Trophoblast cell (in vitro differentiated cells and primary cell): ENCODE measurements at regions not wholly inside any gene's neighbourhood (a gene's known extent, or its start where the extent isn't known, plus 50 kb on each side); places are given as distances from the start of the nearest gene placed in this dataset.

Experiments used
- DNase-seq, 2 donors: peaks; one replicate each; pipeline ENCODE4 v3.0.0-alpha.2; 2016
- H2AFZ ChIP-seq: 2 replicates; pipeline ENCODE4 v1.6.1; 2013; ENCODE audit warnings: low read length, moderate library complexity, mild to moderate bottlenecking; ENCODE audit not compliant: insufficient read depth, poor library complexity
- H2AK5ac ChIP-seq: 2 replicates; pipeline ENCODE4 v1.6.1; 2013; ENCODE audit warnings: mild to moderate bottlenecking, low read length
- H2BK120ac ChIP-seq: 2 replicates; pipeline ENCODE4 v1.6.1; 2013; ENCODE audit warnings: low read length, mild to moderate bottlenecking, moderate library complexity; ENCODE audit not compliant: insufficient read depth, poor library complexity
- H2BK12ac ChIP-seq: 2 replicates; pipeline ENCODE4 v1.6.1; 2013; ENCODE audit warnings: mild to moderate bottlenecking, low read length, moderate library complexity
- H2BK5ac ChIP-seq: 2 replicates; pipeline ENCODE4 v1.6.1; 2013; ENCODE audit warnings: low read length, low read depth, moderate library complexity, mild to moderate bottlenecking; ENCODE audit not compliant: poor library complexity
- H3K14ac ChIP-seq: 2 replicates; pipeline ENCODE4 v1.6.1; 2013; ENCODE audit warnings: mild to moderate bottlenecking, low read length
- H3K18ac ChIP-seq: 2 replicates; pipeline ENCODE4 v1.6.1; 2013; ENCODE audit warnings: mild to moderate bottlenecking, low read length
- H3K23ac ChIP-seq: 2 replicates; pipeline ENCODE4 v1.6.1; 2013; ENCODE audit warnings: low read length
- H3K27ac ChIP-seq: 2 replicates; pipeline ENCODE4 v1.5.1; 2013; ENCODE audit warnings: low read depth, mild to moderate bottlenecking, inconsistent platforms, low read length, moderate library complexity
- H3K27me3 ChIP-seq: 2 replicates; pipeline ENCODE4 v1.6.1; 2013; ENCODE audit warnings: inconsistent platforms, mild to moderate bottlenecking, low read length, moderate library complexity; ENCODE audit not compliant: insufficient read depth
- H3K36me3 ChIP-seq, 2 experiments: 1 replicate in 1 of 2; 2 replicates in 1 of 2; pipeline ENCODE4 v1.6.1; 2013; ENCODE audit warnings: low read length in 2 of 2, mild to moderate bottlenecking in 2 of 2, moderate library complexity in 1 of 2; ENCODE audit not compliant: insufficient read depth in 2 of 2, control insufficient read depth in 1 of 2
- H3K4ac ChIP-seq: 2 replicates; pipeline ENCODE4 v1.6.1; 2013; ENCODE audit warnings: low read depth, mild to moderate bottlenecking, low read length, moderate library complexity
- H3K4me1 ChIP-seq, 2 experiments: 1 replicate in 1 of 2; 2 replicates in 1 of 2; pipeline ENCODE4 v1.6.1; 2013; ENCODE audit warnings: low read length in 2 of 2, mild to moderate bottlenecking in 2 of 2, moderate library complexity in 1 of 2; ENCODE audit not compliant: insufficient read depth in 2 of 2, control insufficient read depth in 1 of 2
- H3K4me2 ChIP-seq: 2 replicates; pipeline ENCODE4 v1.6.1; 2013; ENCODE audit warnings: inconsistent platforms, mild to moderate bottlenecking, low read length, moderate library complexity
- H3K4me3 ChIP-seq: 2 replicates; pipeline ENCODE4 v1.5.1; 2013; ENCODE audit warnings: mild to moderate bottlenecking, low read depth, low read length, inconsistent platforms
- H3K79me1 ChIP-seq: one replicate; pipeline ENCODE4 v1.6.1; 2013; ENCODE audit warnings: low read length
- H3K79me2 ChIP-seq: 2 replicates; pipeline ENCODE4 v1.6.1; 2013; ENCODE audit warnings: low read length, mild to moderate bottlenecking; ENCODE audit not compliant: control insufficient read depth, insufficient read depth, poor library complexity
- H3K9ac ChIP-seq: 2 replicates; pipeline ENCODE4 v1.6.1; 2013; ENCODE audit warnings: mild to moderate bottlenecking, low read length
- H3K9me3 ChIP-seq: 2 replicates; pipeline ENCODE4 v1.6.1; 2013; ENCODE audit warnings: low read depth, mild to moderate bottlenecking, control low read depth, inconsistent platforms, low read length; ENCODE audit not compliant: insufficient read depth
- H4K12ac ChIP-seq: 2 replicates; pipeline ENCODE4 v1.6.1; 2013; ENCODE audit warnings: low read depth, mild to moderate bottlenecking, low read length, moderate library complexity
- H4K8ac ChIP-seq: 2 replicates; pipeline ENCODE4 v1.6.1; 2013; ENCODE audit warnings: low read depth, mild to moderate bottlenecking, low read length, moderate library complexity
- H4K91ac ChIP-seq: one replicate; pipeline ENCODE4 v1.6.1; 2013; ENCODE audit warnings: low read depth, mild to moderate bottlenecking, low read length, moderate library complexity
- WGBS: extraction: QIAGEN DNeasy Blood & Tissue Kit; methylation state at CpG from one replicate; pipeline ENCODE4 v1.1.7; 2013; ENCODE audit warnings: missing lambda C conversion rate; ENCODE audit not compliant: insufficient read length, insufficient coverage; ENCODE audit errors: extremely low coverage; 5-methylcytosine and 5-hydroxymethylcytosine counted together

DNA sequence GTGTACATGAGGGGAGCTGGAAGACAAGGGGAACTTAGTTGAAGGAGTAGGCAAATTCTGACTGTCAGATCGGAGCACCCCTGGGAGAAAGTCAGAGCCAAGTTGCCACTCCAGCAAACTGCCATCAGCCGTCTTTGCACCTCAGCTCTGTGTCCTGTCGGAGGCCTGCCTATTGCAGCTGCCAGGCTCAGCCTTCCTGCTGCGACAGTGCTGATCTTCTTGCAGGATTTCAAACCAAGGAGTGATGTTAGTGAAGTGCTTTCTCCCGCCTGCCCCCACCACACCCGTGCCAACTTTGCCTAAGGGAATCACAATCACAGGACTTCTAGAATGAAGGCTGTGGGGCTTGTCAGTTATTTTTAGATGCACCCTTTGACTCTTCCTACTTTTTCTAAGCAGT is 185.3 kb downstream of the KIT start:
- no peak overlapping the region for H3K14ac ChIP-seq
- no peaks in the 10 kb centered on the region for H3K36me3 ChIP-seq
- H3K18ac ChIP-seq: no peak overlapping the region
- no peaks in the 10 kb centered on the region for H3K27me3 ChIP-seq
- DNase-seq: no peak
- no peak overlapping the region for H4K8ac ChIP-seq
- no peak overlapping the region for H2AFZ ChIP-seq
- H3K4me1 ChIP-seq: peaks cover 0 to 4% of the 10 kb centered on the region in 2 experiments
- H3K9ac ChIP-seq: peak overlapping the region; percentile 55
- H3K4me2 ChIP-seq: no peak overlapping the region
- no peak overlapping the region for H2AK5ac ChIP-seq
- no CpG with 5 or more reads among the region's 6 CpGs for WGBS
- no peaks in the 10 kb centered on the region for H3K9me3 ChIP-seq
- no peak overlapping the region for H3K27ac ChIP-seq
- H3K4me3 ChIP-seq: no peak overlapping the region
- no peak overlapping the region for H3K23ac ChIP-seq
- no peak overlapping the region for H2BK5ac ChIP-seq
- H4K91ac ChIP-seq: no peak overlapping the region
- H2BK12ac ChIP-seq: no peak overlapping the region
- H4K12ac ChIP-seq: no peak overlapping the region
- H3K79me2 ChIP-seq: no peaks in the 10 kb centered on the region
- H3K4ac ChIP-seq: no peak overlapping the region
- H2BK120ac ChIP-seq: no peak overlapping the region
- no peaks in the 10 kb centered on the region for H3K79me1 ChIP-seq

DNA sequence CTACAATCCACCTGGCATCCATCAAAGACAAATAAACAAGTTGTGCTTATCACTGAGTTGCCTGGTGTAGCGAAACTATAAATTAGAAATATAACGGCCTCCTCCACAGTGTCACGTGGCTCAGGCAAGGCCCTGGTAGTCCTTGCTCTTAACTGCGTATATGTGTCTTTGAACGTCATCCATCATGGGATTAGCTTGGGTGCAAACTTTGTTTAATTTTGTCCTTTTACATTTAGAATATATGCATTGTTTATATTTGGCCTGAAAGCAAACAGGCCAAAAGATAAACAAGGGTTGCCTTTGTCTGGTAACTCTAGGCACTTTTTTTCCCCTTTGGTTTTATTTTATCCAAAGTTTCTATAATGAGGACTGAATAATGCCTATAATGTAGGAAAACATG is 184.9 kb downstream of the KIT start:
- Histone ChIP-seq H3K4me2 (no peak overlapping the region), H3K9me3 (no peaks in the 10 kb centered on the region), H2BK12ac (no peak overlapping the region), H2AK5ac (no peak overlapping the region), H3K27ac (no peak overlapping the region), H3K23ac (no peak overlapping the region), H4K91ac (no peak overlapping the region), H3K4me1 (peaks cover 0 to 4% of the 10 kb centered on the region in 2 experiments), H4K12ac (no peak overlapping the region), H3K14ac (no peak overlapping the region), H3K4ac (no peak overlapping the region), H2AFZ (no peak overlapping the region), H2BK5ac (no peak overlapping the region), H3K79me1 (no peaks in the 10 kb centered on the region), H3K36me3 (no peaks in the 10 kb centered on the region), H3K27me3 (no peaks in the 10 kb centered on the region), H3K4me3 (no peak overlapping the region), H4K8ac (no peak overlapping the region), H3K79me2 (no peaks in the 10 kb centered on the region), H3K18ac (no peak overlapping the region), H3K9ac (no peak overlapping the region), H2BK120ac (no peak overlapping the region)
- no peak for DNase-seq
- WGBS: no CpG with 5 or more reads among the region's 5 CpGs

- no peak overlapping the region for H4K12ac ChIP-seq
- no peak overlapping the region for H2AK5ac ChIP-seq
- H3K36me3 ChIP-seq: no peaks in the 10 kb centered on the region
- H3K4me3 ChIP-seq: no peak overlapping the region
- no peak overlapping the region for H2AFZ ChIP-seq
- no CpG with 5 or more reads among the region's 1 CpG for WGBS
- no peak overlapping the region for H2BK5ac ChIP-seq
- H3K27me3 ChIP-seq: no peaks in the 10 kb centered on the region
- H3K23ac ChIP-seq: no peak overlapping the region
- H2BK12ac ChIP-seq: no peak overlapping the region
- H3K4me2 ChIP-seq: no peak overlapping the region
- H3K4me1 ChIP-seq: peaks cover 0 to 4% of the 10 kb centered on the region in 2 experiments
- no peak overlapping the region for H2BK120ac ChIP-seq
- H3K9ac ChIP-seq: no peak overlapping the region
- H3K9me3 ChIP-seq: no peaks in the 10 kb centered on the region
- no peak for DNase-seq
- H3K18ac ChIP-seq: no peak overlapping the region
- no peak overlapping the region for H4K8ac ChIP-seq
- no peaks in the 10 kb centered on the region for H3K79me1 ChIP-seq
- no peak overlapping the region for H3K27ac ChIP-seq
- H3K4ac ChIP-seq: no peak overlapping the region
- H4K91ac ChIP-seq: no peak overlapping the region
- H3K14ac ChIP-seq: no peak overlapping the region
- H3K79me2 ChIP-seq: no peaks in the 10 kb centered on the region
Measured at GRCh38 chr4:54842226-54842625, 184.5 kb downstream of the KIT start.

DNA sequence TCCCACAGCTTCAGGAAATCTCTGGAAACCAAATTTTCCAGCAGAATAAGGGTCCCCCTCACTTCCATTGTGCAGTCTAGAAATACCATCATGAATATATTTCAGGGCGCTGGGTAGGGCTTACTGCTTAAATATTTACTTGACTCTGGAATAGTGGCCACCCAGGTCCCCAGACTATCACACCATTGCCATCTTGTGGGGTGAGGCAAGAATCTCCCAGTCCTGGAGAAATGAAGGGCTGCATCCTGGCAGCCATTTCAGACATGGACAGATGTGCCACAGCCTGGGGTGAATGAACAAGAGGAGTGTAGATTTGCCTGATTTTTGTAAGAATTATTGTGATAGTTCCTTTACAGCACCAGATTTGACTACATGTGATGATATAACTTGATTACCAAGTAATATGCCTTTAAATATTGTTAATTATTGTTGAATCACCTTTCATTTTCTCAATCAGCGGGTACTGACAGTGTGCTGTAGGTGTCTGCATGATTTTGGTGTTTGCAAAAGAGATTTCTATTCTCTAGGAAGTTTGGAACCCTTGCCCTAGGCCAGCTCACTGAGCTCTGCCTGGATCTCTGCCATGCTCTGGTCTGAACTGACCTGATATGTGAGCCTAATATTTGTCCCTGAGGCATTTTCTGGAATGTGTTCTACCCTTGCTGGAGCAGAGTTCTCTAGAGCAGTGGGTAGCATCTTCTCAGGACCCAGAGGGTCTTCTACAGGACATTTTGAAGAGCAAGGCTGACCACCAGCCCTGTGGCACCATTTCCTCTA is 183.4 kb downstream of the KIT start:
- no peak overlapping the region for H4K91ac ChIP-seq
- H3K79me1 ChIP-seq: no peaks in the 10 kb centered on the region
- no peak overlapping the region for H2BK120ac ChIP-seq
- no peaks in the 10 kb centered on the region for H3K79me2 ChIP-seq
- no peak overlapping the region for H2BK5ac ChIP-seq
- no peak for DNase-seq
- no peak overlapping the region for H4K8ac ChIP-seq
- no peak overlapping the region for H3K4me2 ChIP-seq
- no peaks in the 10 kb centered on the region for H3K9me3 ChIP-seq
- no peak overlapping the region for H3K9ac ChIP-seq
- no peak overlapping the region for H3K27ac ChIP-seq
- H3K36me3 ChIP-seq: no peaks in the 10 kb centered on the region
- no peak overlapping the region for H3K18ac ChIP-seq
- H3K4ac ChIP-seq: no peak overlapping the region
- H2AK5ac ChIP-seq: no peak overlapping the region
- peaks cover 0 to 4% of the 10 kb centered on the region in 2 experiments for H3K4me1 ChIP-seq
- H3K23ac ChIP-seq: no peak overlapping the region
- H2AFZ ChIP-seq: no peak overlapping the region
- WGBS: no CpG with 5 or more reads among the region's 2 CpGs
- no peak overlapping the region for H4K12ac ChIP-seq
- no peak overlapping the region for H3K4me3 ChIP-seq
- no peaks in the 10 kb centered on the region for H3K27me3 ChIP-seq
- no peak overlapping the region for H2BK12ac ChIP-seq
- no peak overlapping the region for H3K14ac ChIP-seq
